ENCODE measurements at regions not wholly inside any gene's neighbourhood (a gene's known extent, or its start where the extent isn't known, plus 50 kb on each side); places are given as distances from the start of the nearest gene placed in this dataset.

DNA sequence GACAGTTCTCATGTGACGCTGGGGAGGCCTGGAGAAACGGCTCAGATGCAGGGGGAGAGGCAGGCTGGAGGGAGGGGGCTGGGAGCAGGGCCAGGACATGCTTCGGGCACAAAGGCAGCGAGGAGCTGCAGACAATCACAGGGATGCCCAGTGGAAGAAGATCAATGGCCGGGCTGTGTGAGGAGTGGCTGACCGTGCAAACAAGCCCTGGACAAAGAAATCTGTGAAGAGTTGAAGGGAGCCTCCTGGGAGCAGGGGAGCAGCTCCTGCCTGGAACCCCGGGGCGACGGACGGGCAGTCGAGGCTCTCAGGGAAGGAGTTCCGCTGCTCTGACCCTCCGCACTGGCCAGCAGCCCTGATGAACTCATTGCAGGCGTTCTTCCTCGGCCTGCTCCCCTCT lies 126.7 kb upstream of the B3GAT1 start:
- no peak for TF ChIP-seq GLI4 (tag by site-specific recombination; IDR thresholded peaks at IDR 0.05)
- TF ChIP-seq, protein P1, sequence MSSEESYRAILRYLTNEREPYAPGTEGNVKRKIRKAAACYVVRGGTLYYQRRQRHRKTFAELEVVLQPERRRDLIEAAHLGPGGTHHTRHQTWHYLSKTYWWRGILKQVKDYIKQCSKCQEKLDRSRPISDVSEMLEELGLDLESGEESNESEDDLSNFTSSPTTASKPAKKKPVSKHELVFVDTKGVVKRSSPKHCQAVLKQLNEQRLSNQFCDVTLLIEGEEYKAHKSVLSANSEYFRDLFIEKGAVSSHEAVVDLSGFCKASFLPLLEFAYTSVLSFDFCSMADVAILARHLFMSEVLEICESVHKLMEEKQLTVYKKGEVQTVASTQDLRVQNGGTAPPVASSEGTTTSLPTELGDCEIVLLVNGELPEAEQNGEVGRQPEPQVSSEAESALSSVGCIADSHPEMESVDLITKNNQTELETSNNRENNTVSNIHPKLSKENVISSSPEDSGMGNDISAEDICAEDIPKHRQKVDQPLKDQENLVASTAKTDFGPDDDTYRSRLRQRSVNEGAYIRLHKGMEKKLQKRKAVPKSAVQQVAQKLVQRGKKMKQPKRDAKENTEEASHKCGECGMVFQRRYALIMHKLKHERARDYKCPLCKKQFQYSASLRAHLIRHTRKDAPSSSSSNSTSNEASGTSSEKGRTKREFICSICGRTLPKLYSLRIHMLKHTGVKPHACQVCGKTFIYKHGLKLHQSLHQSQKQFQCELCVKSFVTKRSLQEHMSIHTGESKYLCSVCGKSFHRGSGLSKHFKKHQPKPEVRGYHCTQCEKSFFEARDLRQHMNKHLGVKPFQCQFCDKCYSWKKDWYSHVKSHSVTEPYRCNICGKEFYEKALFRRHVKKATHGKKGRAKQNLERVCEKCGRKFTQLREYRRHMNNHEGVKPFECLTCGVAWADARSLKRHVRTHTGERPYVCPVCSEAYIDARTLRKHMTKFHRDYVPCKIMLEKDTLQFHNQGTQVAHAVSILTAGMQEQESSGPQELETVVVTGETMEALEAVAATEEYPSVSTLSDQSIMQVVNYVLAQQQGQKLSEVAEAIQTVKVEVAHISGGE (tag by site-specific recombination; conservative IDR thresholded peaks at IDR 0.05; ENCODE audit: low read depth): no peak
- TF ChIP-seq TCF7L2 (IDR thresholded peaks at IDR 0.05; ENCODE audit: borderline replicate concordance, low read depth, low read length): no peak
- TF ChIP-seq SALL2 (tag by site-specific recombination; IDR thresholded peaks at IDR 0.05; ENCODE audit: borderline replicate concordance): no peak
- TF ChIP-seq CTCF (tag by site-specific recombination; IDR thresholded peaks at IDR 0.05): no peak
- TF ChIP-seq ZNF660 (tag by site-specific recombination; IDR thresholded peaks at IDR 0.05): no peak

Data from HEK293 (cell line).